MM.1S (cell line): ENCODE measurements at regions not wholly inside any gene's neighbourhood (a gene's known extent, or its start where the extent isn't known, plus 50 kb on each side); places are given as distances from the start of the nearest gene placed in this dataset.

Experiments
- DNase-seq: peaks from one replicate; pipeline ENCODE4 v3.0.0-alpha.2; 2015
- H2AFZ ChIP-seq: fragments of 300-600 bp; sonication (generic); 2 replicates; pipeline ENCODE4 v1.6.0; 2016; ENCODE audit warnings: antibody characterized with exemption, low read length
- H3F3A ChIP-seq: fragments of 300-600 bp; sonication (generic); 2 replicates; pipeline ENCODE4 v1.6.1; 2016; ENCODE audit warnings: mild to moderate bottlenecking, antibody characterized with exemption, low read length, moderate library complexity, mixed read lengths; ENCODE audit not compliant: insufficient read depth
- H3K27ac ChIP-seq: fragments of 300-600 bp; sonication (generic); 2 replicates; pipeline ENCODE4 v1.5.1; 2016; ENCODE audit warnings: mild to moderate bottlenecking, low read length
- H3K27me3 ChIP-seq: fragments of 300-600 bp; sonication (generic); replicated peaks from 2 replicates; pipeline ENCODE4 v1.6.0; 2016; ENCODE audit warnings: low read length; ENCODE audit not compliant: insufficient read depth
- H3K36me3 ChIP-seq: fragments of 300-600 bp; sonication (generic); replicated peaks from 2 replicates; pipeline ENCODE4 v1.6.1; 2016; ENCODE audit warnings: mild to moderate bottlenecking, low read length, mixed read lengths; ENCODE audit not compliant: insufficient read depth
- H3K4me1 ChIP-seq: fragments of 300-600 bp; sonication (generic); 2 replicates; pipeline ENCODE4 v1.6.1; 2016; ENCODE audit warnings: low read length, mixed read lengths
- H3K4me2 ChIP-seq: fragments of 300-600 bp; sonication (generic); 2 replicates; pipeline ENCODE4 v1.6.0; 2016; ENCODE audit warnings: low read depth, low read length
- H3K4me3 ChIP-seq: fragments of 300-600 bp; sonication (generic); 2 replicates; pipeline ENCODE4 v1.5.1; 2016; ENCODE audit warnings: low read length, mixed read lengths
- H3K79me2 ChIP-seq: fragments of 300-600 bp; sonication (generic); 2 replicates; pipeline ENCODE4 v1.6.1; 2016; ENCODE audit warnings: mixed run types, low read length, mixed read lengths
- H3K9ac ChIP-seq: fragments of 300-600 bp; sonication (generic); 2 replicates; pipeline ENCODE4 v1.6.1; 2016; ENCODE audit warnings: low read length, mixed read lengths
- H3K9me2 ChIP-seq: fragments of 300-600 bp; sonication (generic); replicated peaks from 2 replicates; pipeline ENCODE4 v1.6.1; 2016; ENCODE audit warnings: mild to moderate bottlenecking, low read length, mixed read lengths; ENCODE audit not compliant: insufficient read depth
- H3K9me3 ChIP-seq: fragments of 300-600 bp; sonication (generic); replicated peaks from 2 replicates; pipeline ENCODE4 v1.6.1; 2016; ENCODE audit warnings: mild to moderate bottlenecking, low read length, mixed read lengths; ENCODE audit not compliant: insufficient read depth
- H4K20me1 ChIP-seq: fragments of 300-600 bp; sonication (generic); 2 replicates; pipeline ENCODE4 v1.6.1; 2016; ENCODE audit warnings: mild to moderate bottlenecking, low read length, moderate library complexity, mixed read lengths; ENCODE audit not compliant: insufficient read depth
- EZH2 ChIP-seq: fragments of 300-600 bp; sonication (generic); optimal IDR thresholded peaks from 2 replicates; pipeline ENCODE3; 2017; ENCODE audit warnings: low read depth, mild to moderate bottlenecking, antibody characterized with exemption, low read length, mixed read lengths
- EZH2phosphoT487 ChIP-seq: fragments of 300-600 bp; sonication (generic); IDR thresholded peaks from 2 replicates; pipeline ENCODE4 v1.6.1; 2018; ENCODE audit warnings: antibody characterized with exemption, low read length
- TF ChIP-seq, protein P1 (sequence below): fragments of 300-600 bp; sonication (generic); IDR thresholded peaks from 2 replicates; pipeline ENCODE4 v1.5.1; 2016; ENCODE audit warnings: antibody characterized with exemption, low read length, mixed read lengths

DNA sequence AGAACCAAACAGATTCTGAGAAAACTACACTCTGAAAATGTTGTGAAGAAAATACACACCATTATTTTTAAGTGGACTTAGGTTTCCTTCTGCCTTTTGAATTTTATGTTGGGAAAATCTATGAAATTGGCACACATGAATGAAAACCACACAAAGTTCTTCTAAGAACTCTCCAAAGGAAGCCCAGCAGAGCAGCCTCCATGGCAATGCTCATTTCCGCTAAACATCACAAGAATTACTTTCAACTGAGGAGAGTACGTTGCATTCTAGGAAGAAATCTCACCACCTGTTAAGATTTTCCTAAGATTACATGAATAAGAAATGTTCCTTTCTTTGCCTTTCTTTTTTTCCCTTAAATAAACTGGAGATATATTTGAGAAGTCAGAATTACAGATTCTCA is 154.2 kb downstream of the BARHL2 start:
- H3K4me2 ChIP-seq, result no peak overlapping the region
- H3K27me3 ChIP-seq, result no peaks in the 10 kb centered on the region
- no peak for DNase-seq

DNA sequence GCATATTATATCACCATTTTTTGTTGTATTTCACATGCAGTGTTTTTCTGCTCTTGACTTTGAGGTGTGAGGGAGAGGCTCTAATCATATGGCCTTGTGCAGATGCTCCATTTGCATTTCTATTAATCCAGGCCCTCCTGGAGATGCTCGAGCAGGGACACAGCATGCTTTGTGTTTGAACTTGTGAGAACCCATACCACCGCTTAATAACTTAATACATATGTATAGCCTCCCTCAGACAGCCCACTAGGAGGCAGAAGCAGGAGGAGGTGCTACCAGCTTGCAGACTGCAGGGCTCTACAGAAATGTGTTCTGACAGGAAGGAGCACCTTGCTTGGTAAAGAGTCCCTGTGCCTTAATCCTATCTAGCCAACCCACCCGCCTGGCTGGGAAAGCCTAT is 155.2 kb downstream of the BARHL2 start:
- Histone ChIP-seq H3K4me1 (no peaks in the 10 kb centered on the region), H3K27me3 (no peaks in the 10 kb centered on the region), H3K36me3 (no peaks in the 10 kb centered on the region), H3K27ac (no peak overlapping the region), H3F3A (no peaks in the 10 kb centered on the region), H3K4me3 (no peak overlapping the region), H3K9ac (no peak overlapping the region), H3K79me2 (no peaks in the 10 kb centered on the region), H3K9me2 (no peaks in the 10 kb centered on the region), H2AFZ (no peak overlapping the region), H3K9me3 (no peaks in the 10 kb centered on the region), H3K4me2 (no peak overlapping the region), H4K20me1 (no peaks in the 10 kb centered on the region)
- no peak for DNase-seq
- TF ChIP-seq EZH2phosphoT487 (no peak), EZH2 (no peak)
- TF ChIP-seq, protein P1, sequence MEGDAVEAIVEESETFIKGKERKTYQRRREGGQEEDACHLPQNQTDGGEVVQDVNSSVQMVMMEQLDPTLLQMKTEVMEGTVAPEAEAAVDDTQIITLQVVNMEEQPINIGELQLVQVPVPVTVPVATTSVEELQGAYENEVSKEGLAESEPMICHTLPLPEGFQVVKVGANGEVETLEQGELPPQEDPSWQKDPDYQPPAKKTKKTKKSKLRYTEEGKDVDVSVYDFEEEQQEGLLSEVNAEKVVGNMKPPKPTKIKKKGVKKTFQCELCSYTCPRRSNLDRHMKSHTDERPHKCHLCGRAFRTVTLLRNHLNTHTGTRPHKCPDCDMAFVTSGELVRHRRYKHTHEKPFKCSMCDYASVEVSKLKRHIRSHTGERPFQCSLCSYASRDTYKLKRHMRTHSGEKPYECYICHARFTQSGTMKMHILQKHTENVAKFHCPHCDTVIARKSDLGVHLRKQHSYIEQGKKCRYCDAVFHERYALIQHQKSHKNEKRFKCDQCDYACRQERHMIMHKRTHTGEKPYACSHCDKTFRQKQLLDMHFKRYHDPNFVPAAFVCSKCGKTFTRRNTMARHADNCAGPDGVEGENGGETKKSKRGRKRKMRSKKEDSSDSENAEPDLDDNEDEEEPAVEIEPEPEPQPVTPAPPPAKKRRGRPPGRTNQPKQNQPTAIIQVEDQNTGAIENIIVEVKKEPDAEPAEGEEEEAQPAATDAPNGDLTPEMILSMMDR, result no peak

More for the DNA sequence above, 154.2 kb downstream of the BARHL2 start:
- Histone ChIP-seq H3K4me1 (no peaks in the 10 kb centered on the region), H3K27ac (no peak overlapping the region), H3K9me3 (no peaks in the 10 kb centered on the region), H3K79me2 (no peaks in the 10 kb centered on the region), H3K9ac (no peak overlapping the region), H3K4me3 (no peak overlapping the region), H3F3A (no peaks in the 10 kb centered on the region), H3K36me3 (no peaks in the 10 kb centered on the region), H4K20me1 (no peaks in the 10 kb centered on the region), H2AFZ (no peak overlapping the region), H3K9me2 (no peaks in the 10 kb centered on the region)
- TF ChIP-seq EZH2phosphoT487 (no peak), EZH2 (no peak)
- TF ChIP-seq, protein P1, result no peak

GRCh38 chr1:90561103-90561783 is 155.9 kb downstream of the BARHL2 start:
- H3K27ac ChIP-seq, result no peak overlapping the region
- no peak overlapping the region for H3K9ac ChIP-seq
- no peaks in the 10 kb centered on the region for H3K79me2 ChIP-seq
- no peaks in the 10 kb centered on the region for H3K4me1 ChIP-seq
- no peak overlapping the region for H3K4me2 ChIP-seq
- no peak overlapping the region for H3K4me3 ChIP-seq
- H2AFZ ChIP-seq, result no peak overlapping the region
- H3K9me2 ChIP-seq, result no peaks in the 10 kb centered on the region
- H4K20me1 ChIP-seq, result no peaks in the 10 kb centered on the region
- no peaks in the 10 kb centered on the region for H3K36me3 ChIP-seq
- TF ChIP-seq EZH2phosphoT487 (no peak), EZH2 (no peak)
- TF ChIP-seq, protein P1, result no peak
- H3K27me3 ChIP-seq, result no peaks in the 10 kb centered on the region
- H3F3A ChIP-seq, result no peaks in the 10 kb centered on the region
- no peak for DNase-seq
- no peaks in the 10 kb centered on the region for H3K9me3 ChIP-seq
